RKO (cell line): ENCODE measurements at regions not wholly inside any gene's neighbourhood (a gene's known extent, or its start where the extent isn't known, plus 50 kb on each side); places are given as distances from the start of the nearest gene placed in this dataset.
"Not testable (repeated sequence)": the region's sequence is repeated elsewhere in the genome, so short reads cannot be mapped to it uniquely, and the experiment has no call there.

ENCODE experiments used
- DNase-seq: peaks from one replicate; pipeline ENCODE4 v3.0.0-alpha.2; 2016; ENCODE audit warnings: low spot score

GRCh38 chr7:26955516-26955915 is 91.1 kb upstream of the SKAP2 start:
- no peak for DNase-seq

- DNase-seq = no peak
Observed at GRCh38 chr7:26954951-26955350, 90.6 kb upstream of the SKAP2 start.

- no peak for DNase-seq
Observed at GRCh38 chr7:26951407-26951950, 87.1 kb upstream of the SKAP2 start.

- no peak for DNase-seq
Observed at GRCh38 chr7:26950889-26951288, 86.5 kb upstream of the SKAP2 start.

GRCh38 chr7:26949319-26949718 is 84.9 kb upstream of the SKAP2 start:
- no peak for DNase-seq

GRCh38 chr7:26948617-26949118 is 84.3 kb upstream of the SKAP2 start:
- DNase-seq = no peak

GRCh38 chr7:26944501-26945358 is 80.3 kb upstream of the SKAP2 start:
- DNase-seq = no peak

GRCh38 chr7:26937939-26938623 is 73.7 kb upstream of the SKAP2 start:
- no peak for DNase-seq

GRCh38 chr7:26937306-26937705 is 72.9 kb upstream of the SKAP2 start:
- DNase-seq = no peak

GRCh38 chr7:26932616-26933015 is 68.2 kb upstream of the SKAP2 start:
- not testable (repeated sequence) for DNase-seq

- no peak for DNase-seq
Observed at GRCh38 chr7:26930845-26931244, 66.5 kb upstream of the SKAP2 start.

GRCh38 chr7:26930201-26930600 is 65.8 kb upstream of the SKAP2 start:
- no peak for DNase-seq

- DNase-seq = no peak
Observed at GRCh38 chr7:26928703-26929347, 64.4 kb upstream of the SKAP2 start.

GRCh38 chr7:26925768-26926167 is 61.4 kb upstream of the SKAP2 start:
- no peak for DNase-seq

- no peak for DNase-seq
Observed at GRCh38 chr7:26924149-26924767, 59.9 kb upstream of the SKAP2 start.

GRCh38 chr7:26919906-26920493 is 55.6 kb upstream of the SKAP2 start:
- DNase-seq = no peak

GRCh38 chr7:26918241-26918640 is 53.9 kb upstream of the SKAP2 start:
- DNase-seq = no peak

GRCh38 chr7:26916779-26917320 is 52.5 kb upstream of the SKAP2 start:
- no peak for DNase-seq

- DNase-seq = no peak
Observed at GRCh38 chr7:26916336-26916735, 51.9 kb upstream of the SKAP2 start.
